HCT116 (cell line): ENCODE measurements at regions not wholly inside any gene's neighbourhood (a gene's known extent, or its start where the extent isn't known, plus 50 kb on each side); places are given as distances from the start of the nearest gene placed in this dataset.

Experiments used
- ATAC-seq: fragments of 200-7000 bp; cut with Tn5 transposase; 2 replicates; pipeline ENCODE4 v1.9.1; 2020; ENCODE audit warnings: mild to moderate bottlenecking, moderate library complexity
- BruUV-seq: library from RNA; stranded (reverse); fragments of 400-500 nt; replicated peaks from 2 replicates; lab custom pipeline; 2021; lab: Mats Ljungman, UMichigan
- CTCF ChIA-PET: fragments of 300-600 bp; sonication (Branson Sonifier 250); formaldehyde crosslinking; loops from one replicate; lab custom pipeline; 2021; ENCODE audit warnings: antibody characterized with exemption; lab: Charles Lee
- POLR2A ChIA-PET: fragments of 300-600, 350-600 bp; sonication (Branson Sonifier 250); formaldehyde crosslinking; loops from one replicate; lab custom pipeline; 2021; ENCODE audit warnings: antibody characterized with exemption; lab: Charles Lee
- RAD21 ChIA-PET, 2 experiments: fragments of 300-600 bp; sonication (Branson Sonifier 250); formaldehyde crosslinking; loops; one replicate each; lab custom pipeline; 2023; ENCODE audit warnings: low total read pairs in 2 of 2; ENCODE audit not compliant: uncharacterized antibody in 2 of 2, unreplicated experiment in 2 of 2, low non-redundant PET in 1 of 2; lab: Charles Lee
- DNase-seq: peaks from one replicate; pipeline ENCODE4 v3.0.0-alpha.2; 2010; ENCODE audit warnings: low read depth, low spot score
- H2AFZ ChIP-seq: fragments of 200-600 bp; shearing (Covaris generic), sonication (generic); 2 replicates; pipeline ENCODE4 v1.6.1; 2017; ENCODE audit warnings: low read depth, mixed run types, mixed read lengths, antibody characterized with exemption, low read length; ENCODE audit not compliant: poor library complexity, severe bottlenecking
- H3K27ac ChIP-seq: 2 replicates; pipeline ENCODE4 v1.5.1; 2012; ENCODE audit warnings: low read depth, low read length
- H3K27me3 ChIP-seq: fragments of 200-600 bp; sonication (generic); 2 replicates; pipeline ENCODE4 v1.6.1; 2016; ENCODE audit warnings: mixed run types, low read length, mixed read lengths; ENCODE audit not compliant: insufficient read depth
- H3K36me3 ChIP-seq, 2 experiments: fragments of 200-500 bp in 1 of 2; fragments of 200-600 bp in 1 of 2; sonication (Bioruptor generic) in 1 of 2; sonication (generic) in 1 of 2; 2 replicates each; pipeline versions ENCODE4 v1.5.1 to v1.6.1; 2014 to 2016; ENCODE audit warnings: low read length in 2 of 2, inconsistent platforms in 1 of 2, mixed read lengths in 1 of 2, mixed run types in 1 of 2; ENCODE audit not compliant: insufficient read depth in 2 of 2, control insufficient read depth in 1 of 2
- H3K4me1 ChIP-seq, 2 experiments: fragments of 200-600 bp in 1 of 2; sonication (generic) in 1 of 2; 2 replicates each; pipeline versions ENCODE4 v1.5.1 to v1.6.1; 2012 to 2017; ENCODE audit warnings: low read length in 2 of 2, inconsistent platforms in 1 of 2, mild to moderate bottlenecking in 1 of 2, mixed read lengths in 1 of 2, mixed run types in 1 of 2, moderate library complexity in 1 of 2; ENCODE audit not compliant: insufficient read depth in 2 of 2, control insufficient read depth in 1 of 2
- H3K4me2 ChIP-seq: fragments of 200-600 bp; sonication (generic); 2 replicates; pipeline ENCODE4 v1.6.1; 2017; ENCODE audit warnings: mixed run types, low read length, mixed read lengths
- H3K4me3 ChIP-seq, 2 experiments: fragments of 200-600 bp in 1 of 2; sonication (generic) in 1 of 2; replicated peaks in 1 of 2; 2 replicates each; pipeline ENCODE4 v1.5.1; 2011 to 2016; ENCODE audit warnings: low read length in 2 of 2, control low read depth in 1 of 2, low read depth in 1 of 2, mild to moderate bottlenecking in 1 of 2, mixed read lengths in 1 of 2, mixed run types in 1 of 2
- H3K79me2 ChIP-seq: fragments of 200-600 bp; sonication (generic); 2 replicates; pipeline ENCODE4 v1.6.1; 2017; ENCODE audit warnings: mild to moderate bottlenecking, mixed run types, low read length, moderate library complexity, mixed read lengths; ENCODE audit not compliant: insufficient read depth
- H3K9ac ChIP-seq: fragments of 200-600 bp; sonication (generic); 2 replicates; pipeline ENCODE4 v1.6.1; 2016; ENCODE audit warnings: low read length, mixed read lengths
- H3K9me2 ChIP-seq: fragments of 200-600 bp; sonication (generic), shearing (Covaris generic); 2 replicates; pipeline ENCODE4 v1.6.1; 2017; ENCODE audit warnings: mixed run types, mild to moderate bottlenecking, moderate library complexity; ENCODE audit not compliant: insufficient read depth
- H3K9me3 ChIP-seq, 2 experiments: fragments of 200-500 bp in 1 of 2; fragments of 200-600 bp in 1 of 2; sonication (Bioruptor generic) in 1 of 2; sonication (generic) in 1 of 2; 2 replicates each; pipeline ENCODE4 v1.6.1; 2014 to 2017; ENCODE audit warnings: low read length in 2 of 2, mixed read lengths in 2 of 2, inconsistent platforms in 1 of 2, low read depth in 1 of 2, mild to moderate bottlenecking in 1 of 2, mixed run types in 1 of 2, moderate library complexity in 1 of 2; ENCODE audit not compliant: control insufficient read depth in 1 of 2, insufficient read depth in 1 of 2
- H4K20me1 ChIP-seq: fragments of 200-600 bp; sonication (generic), shearing (Covaris generic); 2 replicates; pipeline ENCODE4 v1.6.1; 2017; ENCODE audit warnings: mixed run types, mild to moderate bottlenecking, moderate library complexity; ENCODE audit not compliant: insufficient read depth
- CBX3 ChIP-seq: IDR thresholded peaks from 2 replicates; pipeline ENCODE4 v1.6.1; 2012; ENCODE audit warnings: low read depth
- ELF1 ChIP-seq: IDR thresholded peaks from 2 replicates; pipeline ENCODE4 v1.6.1; 2012; ENCODE audit warnings: low read depth, borderline replicate concordance
- FOSL1 ChIP-seq: IDR thresholded peaks from 2 replicates; pipeline ENCODE4 v1.6.1; 2012; ENCODE audit warnings: low read depth
- JUND ChIP-seq: IDR thresholded peaks from 2 replicates; pipeline ENCODE4 v1.6.1; 2012
- POLR2AphosphoS5 ChIP-seq: IDR thresholded peaks from 2 replicates; pipeline ENCODE4 v1.6.1; 2011; ENCODE audit warnings: mild to moderate bottlenecking, low read depth, low read length, moderate library complexity
- RAD21 ChIP-seq: IDR thresholded peaks from 2 replicates; pipeline ENCODE4 v1.6.1; 2012; ENCODE audit warnings: low read depth, mild to moderate bottlenecking
- SRF ChIP-seq: IDR thresholded peaks from 2 replicates; pipeline ENCODE4 v1.6.1; 2012; ENCODE audit warnings: low read depth
- TCF7L2 ChIP-seq: IDR thresholded peaks from 2 replicates; pipeline ENCODE4 v1.7.0; 2011; ENCODE audit warnings: borderline replicate concordance, inconsistent platforms; ENCODE audit not compliant: insufficient read depth, insufficient read length; ENCODE audit errors: extremely low read depth
- YY1 ChIP-seq: IDR thresholded peaks from 2 replicates; pipeline ENCODE4 v1.6.1; 2011; ENCODE audit warnings: low read length, low read depth, moderate library complexity, mild to moderate bottlenecking; ENCODE audit not compliant: insufficient replicate concordance; ENCODE audit errors: extremely low read depth
- ZBTB33 ChIP-seq: IDR thresholded peaks from 2 replicates; pipeline ENCODE4 v1.6.1; 2011; ENCODE audit warnings: mild to moderate bottlenecking, low read length, moderate library complexity; ENCODE audit not compliant: insufficient replicate concordance; ENCODE audit errors: extremely low read depth
- ZFX ChIP-seq: fragments of 450-650 bp; IDR thresholded peaks from 2 replicates; pipeline ENCODE4 v1.6.1; 2017
- ZNF274 ChIP-seq: fragments of 200-500 bp; sonication (Bioruptor generic); IDR thresholded peaks from 2 replicates; pipeline ENCODE4 v1.6.1; 2014; ENCODE audit warnings: mild to moderate bottlenecking, low read depth, low read length, inconsistent platforms
- intact Hi-C: fragments of 100-400 bp; cut with micrococcal nuclease; formaldehyde crosslinking; loops from 2 replicates; pipeline ENCODE4 v1.10.0; 2022
- TF ChIP-seq, protein P1 (sequence below), 3 experiments: fragments of 200-600 bp in 1 of 3; sonication (generic) in 1 of 3; IDR thresholded peaks in 2 of 3; conservative IDR thresholded peaks in 1 of 3; 2 replicates each; pipeline ENCODE4 v1.5.1; 2012 to 2017; ENCODE audit warnings: low read depth in 2 of 3, low read length in 2 of 3, antibody characterized with exemption in 1 of 3, borderline replicate concordance in 1 of 3, control low read depth in 1 of 3, mild to moderate bottlenecking in 1 of 3, mixed read lengths in 1 of 3, mixed run types in 1 of 3, moderate library complexity in 1 of 3; ENCODE audit not compliant: insufficient read depth in 1 of 3

DNA sequence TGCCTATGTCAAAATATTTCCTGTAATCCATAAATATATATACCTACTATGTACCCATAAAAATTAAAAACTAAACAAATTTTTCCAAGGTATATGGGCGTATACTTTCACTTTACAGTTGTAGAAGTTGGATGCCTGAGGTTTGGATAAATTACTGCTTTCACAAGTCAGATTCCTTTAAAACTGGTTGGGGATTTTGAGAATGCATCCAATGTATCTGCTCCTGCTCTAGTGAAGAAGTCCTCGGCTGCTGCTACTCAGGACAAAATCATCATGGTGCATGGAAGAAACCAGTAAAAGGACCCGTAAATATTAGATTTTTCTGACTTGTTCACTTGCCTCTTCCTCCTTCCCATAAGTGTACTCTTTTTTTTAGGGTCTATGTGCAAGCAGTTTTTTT lies 841.1 kb downstream of the USP25 start:
- H2AFZ ChIP-seq: no peak overlapping the region
- POLR2A ChIA-PET: no interaction called here

DNA sequence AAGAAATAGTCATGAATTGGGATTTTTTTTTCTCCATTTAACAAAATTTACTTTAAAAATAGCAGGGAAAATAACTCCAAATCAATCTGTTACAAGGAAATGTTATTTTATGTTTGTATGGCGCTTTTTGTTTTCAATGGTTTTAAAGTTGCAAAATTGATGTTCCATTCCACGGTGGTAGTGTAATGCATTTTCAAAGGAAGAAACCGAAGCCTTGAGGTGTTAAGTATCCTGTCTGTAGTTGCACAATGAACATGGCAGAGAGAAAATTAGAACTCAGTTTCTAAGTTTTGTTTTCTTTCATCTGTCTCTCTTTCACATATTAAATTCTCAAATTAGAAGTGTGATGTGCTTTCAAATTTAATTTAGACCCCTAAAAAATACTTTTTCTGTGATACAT lies 841.8 kb downstream of the USP25 start:
- H3K9ac ChIP-seq: no peak overlapping the region
- no peaks in the 10 kb centered on the region for H3K27me3 ChIP-seq
- no peak overlapping the region for H2AFZ ChIP-seq
- ChIA-PET POLR2A (no interaction called here), CTCF (no interaction called here), RAD21 (no interaction called here)
- TF ChIP-seq CBX3: no peak
- TF ChIP-seq FOSL1: no peak
- TF ChIP-seq POLR2AphosphoS5: no peak
- TF ChIP-seq, protein P1, sequence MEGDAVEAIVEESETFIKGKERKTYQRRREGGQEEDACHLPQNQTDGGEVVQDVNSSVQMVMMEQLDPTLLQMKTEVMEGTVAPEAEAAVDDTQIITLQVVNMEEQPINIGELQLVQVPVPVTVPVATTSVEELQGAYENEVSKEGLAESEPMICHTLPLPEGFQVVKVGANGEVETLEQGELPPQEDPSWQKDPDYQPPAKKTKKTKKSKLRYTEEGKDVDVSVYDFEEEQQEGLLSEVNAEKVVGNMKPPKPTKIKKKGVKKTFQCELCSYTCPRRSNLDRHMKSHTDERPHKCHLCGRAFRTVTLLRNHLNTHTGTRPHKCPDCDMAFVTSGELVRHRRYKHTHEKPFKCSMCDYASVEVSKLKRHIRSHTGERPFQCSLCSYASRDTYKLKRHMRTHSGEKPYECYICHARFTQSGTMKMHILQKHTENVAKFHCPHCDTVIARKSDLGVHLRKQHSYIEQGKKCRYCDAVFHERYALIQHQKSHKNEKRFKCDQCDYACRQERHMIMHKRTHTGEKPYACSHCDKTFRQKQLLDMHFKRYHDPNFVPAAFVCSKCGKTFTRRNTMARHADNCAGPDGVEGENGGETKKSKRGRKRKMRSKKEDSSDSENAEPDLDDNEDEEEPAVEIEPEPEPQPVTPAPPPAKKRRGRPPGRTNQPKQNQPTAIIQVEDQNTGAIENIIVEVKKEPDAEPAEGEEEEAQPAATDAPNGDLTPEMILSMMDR (IDR thresholded peaks at IDR 0.05 in 2 of 3, conservative IDR thresholded peaks at IDR 0.05 in 1 of 3; ENCODE audit: borderline replicate concordance in 1 of 3, insufficient read depth in 1 of 3, low read depth in 2 of 3, low read length in 2 of 3): no peak
- TF ChIP-seq SRF: no peak
- TF ChIP-seq JUND: no peak
- TF ChIP-seq YY1: no peak
- no peak for TF ChIP-seq ZNF274
- no peak for TF ChIP-seq ELF1
- no peak for TF ChIP-seq ZBTB33
- no TSS peak for BruUV-seq
- intact Hi-C loops: no loop called here
- H3K36me3 ChIP-seq: no peaks in the 10 kb centered on the region
- no peak overlapping the region for H3K27ac ChIP-seq
- H3K4me1 ChIP-seq: no peaks in the 10 kb centered on the region
- H3K4me2 ChIP-seq: no peak overlapping the region
- no peak overlapping the region for H3K4me3 ChIP-seq
- DNase-seq (no peak), ATAC-seq (no peak)
- no peaks in the 10 kb centered on the region for H3K79me2 ChIP-seq
- H4K20me1 ChIP-seq: no peaks in the 10 kb centered on the region
- H3K9me2 ChIP-seq: no peaks in the 10 kb centered on the region
- H3K9me3 ChIP-seq: peaks cover 5 to 53% of the 10 kb centered on the region in 2 experiments; a peak in 2 of 4 replicates

More for the DNA sequence above, 841.1 kb downstream of the USP25 start:
- Histone ChIP-seq H3K27me3 (no peaks in the 10 kb centered on the region), H3K79me2 (no peaks in the 10 kb centered on the region), H4K20me1 (no peaks in the 10 kb centered on the region), H3K27ac (no peak overlapping the region), H3K36me3 (no peaks in the 10 kb centered on the region), H3K4me3 (no peak overlapping the region), H3K4me1 (no peaks in the 10 kb centered on the region), H3K9me3 (peaks cover 5 to 53% of the 10 kb centered on the region in 2 experiments; a peak in 2 of 4 replicates), H3K9ac (no peak overlapping the region), H3K4me2 (no peak overlapping the region), H3K9me2 (no peaks in the 10 kb centered on the region)
- no peak for ATAC-seq
- TF ChIP-seq POLR2AphosphoS5 (no peak), ZFX (no peak), RAD21 (no peak), ELF1 (no peak), TCF7L2 (no peak)
- ChIA-PET RAD21 (no interaction called here), CTCF (no interaction called here)
- DNase-seq: no peak
- intact Hi-C loops: no loop called here
- BruUV-seq: no TSS peak
